Activated CD4-positive, alpha-beta T cell treated with anti-CD3 and anti-CD28 coated beads, Interleukin-2, Interleukin-6, amounts not matched to agents 100 ng/mL and 50 ng/mL, durations not matched to agents 16 hours and 8 hours (primary cell): ENCODE measurements at regions not wholly inside any gene's neighbourhood (a gene's known extent, or its start where the extent isn't known, plus 50 kb on each side); places are given as distances from the start of the nearest gene placed in this dataset.

Experiments used
- DNase-seq: peaks from one replicate; pipeline ENCODE4 v3.0.0-alpha.2; 2020

- no peak for DNase-seq
Observed at GRCh38 chr18:22074282-22075070, 94.9 kb upstream of the GATA6 start.

DNA sequence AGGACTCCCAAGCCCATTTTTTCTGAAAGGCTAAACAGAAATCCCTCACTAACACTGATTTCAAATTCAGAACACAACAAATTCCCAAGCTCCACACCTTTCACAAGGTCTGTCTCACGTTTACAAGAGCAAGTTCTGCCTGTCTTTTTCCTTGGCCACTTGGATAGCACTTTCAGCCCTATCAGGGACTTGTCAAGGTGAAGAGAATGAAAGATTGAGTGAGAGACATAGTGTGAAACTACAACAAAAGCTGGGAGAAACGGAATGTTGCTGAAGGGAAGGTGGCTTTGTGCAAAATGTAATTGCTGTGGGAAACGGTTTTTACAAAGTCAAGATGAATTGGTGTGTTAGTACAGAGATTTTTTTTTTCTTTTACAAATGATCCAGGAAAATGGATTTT is 89.4 kb upstream of the GATA6 start:
- DNase-seq = no peak

GRCh38 chr18:22082408-22082807 is 87.0 kb upstream of the GATA6 start:
- no peak for DNase-seq

DNA sequence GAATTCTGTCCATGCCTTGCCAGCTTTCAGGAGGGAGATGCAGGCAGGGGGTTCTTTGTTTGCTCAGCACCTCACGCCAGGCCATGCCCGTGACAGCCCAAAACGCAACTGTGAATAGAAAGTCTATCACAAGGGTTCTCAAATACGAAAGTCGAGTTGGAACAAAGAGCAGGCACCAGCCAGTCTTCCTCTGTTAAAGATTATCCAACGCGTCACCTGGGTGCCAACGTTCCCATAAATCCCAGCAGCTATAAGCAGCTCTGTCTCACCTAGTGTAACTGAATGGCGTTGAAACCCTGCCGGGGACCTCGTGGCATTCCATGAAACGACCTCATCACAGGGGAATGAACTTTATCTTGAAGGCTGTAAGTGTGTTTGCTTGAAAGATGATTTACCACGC is 84.8 kb upstream of the GATA6 start:
- no peak for DNase-seq

DNA sequence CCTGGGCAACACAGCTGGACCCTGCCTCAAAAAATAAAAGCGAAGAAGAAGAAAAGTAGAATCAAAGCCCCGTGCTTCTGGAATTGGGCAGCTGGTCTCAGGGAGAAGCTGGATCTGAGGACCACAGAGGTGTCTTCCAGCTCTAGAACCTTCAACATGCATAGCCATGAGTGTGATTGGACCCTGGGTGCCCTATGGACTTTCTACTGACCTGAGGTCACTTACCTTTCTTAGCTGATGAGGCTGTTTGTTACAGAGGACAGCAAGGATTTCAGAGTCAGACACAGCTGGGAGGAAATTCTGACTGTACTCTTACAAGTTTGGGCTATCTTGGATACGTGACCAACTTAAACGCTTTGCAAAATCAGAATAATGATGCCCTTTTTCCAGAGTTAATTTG is 82.4 kb upstream of the GATA6 start:
- no peak for DNase-seq

DNA sequence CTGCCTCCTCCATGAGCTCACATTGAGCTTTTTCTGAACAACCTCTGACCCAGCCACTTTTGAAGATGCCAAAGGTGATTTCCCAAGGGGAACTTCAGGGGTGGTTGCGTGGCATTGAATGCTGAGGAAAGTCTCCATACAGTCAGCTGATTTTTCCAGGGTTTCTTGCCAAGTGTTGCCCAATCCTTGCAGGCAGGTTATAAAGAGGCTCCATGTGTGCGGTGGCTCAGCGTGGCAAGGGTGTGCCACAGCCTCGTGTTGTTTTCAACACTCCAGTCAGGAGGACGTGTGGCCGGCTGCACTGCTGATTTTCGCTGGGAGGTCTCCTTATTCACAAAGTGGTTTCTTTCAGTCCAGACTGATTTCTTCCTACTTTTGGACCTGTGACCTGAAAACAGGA is 81.4 kb upstream of the GATA6 start:
- no peak for DNase-seq

- no peak for DNase-seq
Observed at GRCh38 chr18:22088996-22089640, 80.3 kb upstream of the GATA6 start.

- DNase-seq = no peak
Observed at GRCh38 chr18:22091341-22091740, 78.0 kb upstream of the GATA6 start.

GRCh38 chr18:22093731-22094357 is 75.5 kb upstream of the GATA6 start:
- DNase-seq = no peak

DNA sequence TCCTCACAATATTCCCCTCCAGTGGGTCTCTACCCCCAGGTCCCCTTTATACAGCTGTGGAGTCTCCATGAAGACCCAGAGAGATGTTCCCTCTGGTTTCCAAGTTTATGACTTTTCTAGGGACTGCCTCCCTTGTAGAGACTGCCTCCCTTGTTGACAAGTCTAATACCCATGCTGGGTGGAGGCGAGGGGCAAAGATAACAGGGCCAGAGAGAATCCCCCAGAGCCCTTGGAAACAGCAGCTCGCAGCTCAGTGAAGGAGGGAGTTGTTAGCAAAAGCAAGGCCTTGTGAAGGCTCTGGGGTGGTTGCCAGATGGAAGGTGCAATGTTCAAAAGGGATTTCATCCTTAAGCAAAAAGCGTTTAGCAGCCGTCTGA is 75.0 kb upstream of the GATA6 start:
- DNase-seq = no peak

- no peak for DNase-seq
Observed at GRCh38 chr18:22098563-22098989, 70.8 kb upstream of the GATA6 start.

- no peak for DNase-seq
Observed at GRCh38 chr18:22099925-22100324, 69.5 kb upstream of the GATA6 start.

DNA sequence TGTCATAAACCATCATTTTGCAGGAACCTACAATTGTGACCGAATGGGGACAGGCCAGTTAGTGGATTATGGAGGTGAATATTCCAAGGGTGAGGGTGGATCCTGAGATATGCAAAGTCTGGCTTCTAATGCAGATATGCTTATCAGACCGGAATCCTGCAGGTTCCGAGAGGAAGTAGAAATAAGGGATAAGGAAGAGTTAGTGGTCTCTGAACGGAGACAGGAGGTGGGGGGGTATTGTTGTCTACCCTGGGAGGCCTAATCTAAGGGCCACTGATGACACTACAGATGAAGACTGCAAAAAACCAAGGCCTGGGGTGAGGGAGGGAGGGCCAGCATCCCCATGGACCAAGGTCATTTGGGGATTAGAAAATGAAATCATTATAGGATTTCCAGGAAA is 67.7 kb upstream of the GATA6 start:
- no peak for DNase-seq

GRCh38 chr18:22102953-22103646 is 66.3 kb upstream of the GATA6 start:
- no peak for DNase-seq

- no peak for DNase-seq
Observed at GRCh38 chr18:22103647-22104031, 65.8 kb upstream of the GATA6 start.

- no peak for DNase-seq
Observed at GRCh38 chr18:22106536-22107292, 62.7 kb upstream of the GATA6 start.

DNA sequence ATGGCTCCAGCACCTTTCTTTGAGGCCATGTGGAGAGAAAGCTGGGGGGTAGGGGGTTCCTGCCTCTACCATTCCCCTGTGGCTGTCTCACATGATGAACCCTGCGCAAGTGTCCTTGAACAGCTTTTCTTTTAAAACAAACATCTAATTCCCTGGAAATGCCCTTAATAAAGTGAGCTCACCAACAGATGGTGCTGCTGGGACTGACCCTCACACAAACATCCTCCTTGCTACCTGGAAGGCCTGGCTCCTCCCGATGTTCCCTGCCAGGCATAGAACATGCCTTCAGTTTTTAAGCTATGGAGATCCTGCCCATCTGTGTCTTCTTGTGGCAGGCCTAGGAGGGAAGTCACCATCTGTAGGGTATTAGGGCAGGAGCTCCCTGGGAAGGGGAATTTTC is 60.7 kb upstream of the GATA6 start:
- DNase-seq = no peak

GRCh38 chr18:22109535-22109934 is 59.9 kb upstream of the GATA6 start:
- no peak for DNase-seq

DNA sequence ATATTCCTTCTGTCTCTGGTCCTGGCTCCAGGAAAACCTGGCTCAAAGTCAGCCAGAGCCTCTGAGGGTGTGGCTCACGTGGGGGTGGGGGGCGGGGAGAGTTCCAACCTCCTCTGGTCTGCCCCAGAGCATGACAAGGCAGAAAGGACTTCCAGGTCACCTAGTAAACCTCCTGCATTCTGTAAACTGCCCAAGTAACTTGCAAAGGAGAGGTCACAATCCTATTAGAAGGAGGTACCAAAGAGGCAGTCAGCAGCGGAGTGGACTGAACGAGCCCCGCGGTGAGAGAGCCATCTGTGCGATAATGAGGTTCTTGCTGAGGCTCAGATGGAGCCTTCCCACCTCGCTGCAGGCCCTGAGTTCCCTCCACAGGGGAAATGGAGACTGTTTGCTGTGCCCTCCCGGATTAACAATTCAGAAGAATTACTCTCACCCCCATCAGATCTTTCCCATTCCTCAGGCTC is 58.9 kb upstream of the GATA6 start:
- DNase-seq = no peak

DNA sequence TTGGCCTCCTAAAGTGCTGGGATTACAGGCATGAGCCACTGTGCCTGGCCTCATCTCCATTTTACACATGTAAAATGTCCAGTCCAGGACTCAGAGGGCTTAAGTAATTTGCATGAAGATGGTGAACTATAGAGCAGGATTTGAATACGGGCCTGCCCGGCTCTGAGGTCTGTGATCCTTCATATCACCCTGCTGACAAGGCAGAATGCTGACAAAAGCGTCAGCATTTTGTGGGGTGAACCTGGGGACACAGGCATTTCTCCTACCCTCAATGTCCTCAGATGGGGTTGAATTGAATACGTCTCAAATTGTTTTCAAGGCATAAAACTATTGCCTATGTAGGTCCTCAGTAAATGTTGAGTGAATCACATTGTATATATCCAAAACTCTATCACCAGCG is 57.2 kb upstream of the GATA6 start:
- DNase-seq = no peak

DNA sequence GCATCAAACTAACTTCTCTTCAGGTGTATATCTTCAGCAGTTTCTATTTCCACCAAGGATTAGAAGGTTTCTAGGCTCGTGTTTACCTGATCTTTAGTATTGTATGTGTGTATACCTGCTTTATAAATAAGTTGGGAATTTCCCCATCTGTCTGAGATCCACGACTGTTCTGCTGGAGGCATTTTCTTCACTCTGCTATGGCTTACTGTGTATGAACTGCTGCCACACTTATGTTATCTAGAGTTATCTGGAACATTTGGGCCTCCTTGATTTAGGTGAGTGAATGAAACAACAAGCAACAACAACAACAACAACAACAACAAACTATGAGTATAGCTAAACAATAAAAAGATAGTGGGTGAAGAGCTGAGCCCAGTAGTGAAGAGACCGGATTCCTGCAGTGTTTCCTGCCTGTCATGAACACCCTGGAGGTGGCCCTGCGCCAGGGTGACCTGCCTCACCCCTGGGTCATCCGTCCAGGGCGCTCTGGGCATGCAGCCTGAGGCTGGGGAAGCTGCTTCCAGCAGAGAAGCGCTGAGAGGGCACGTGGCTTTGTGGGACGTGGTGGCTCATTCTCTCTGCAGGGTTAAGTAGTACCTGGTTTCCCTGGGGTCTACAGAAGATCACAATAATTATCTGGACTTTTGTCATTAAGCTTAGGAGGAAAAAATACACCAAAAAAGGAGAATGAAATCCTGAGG is 56.1 kb upstream of the GATA6 start:
- no peak for DNase-seq
